ENCODE measurements at regions not wholly inside any gene's neighbourhood (a gene's known extent, or its start where the extent isn't known, plus 50 kb on each side); places are given as distances from the start of the nearest gene placed in this dataset.

- TF ChIP-seq POLR2AphosphoS5 (IDR thresholded peaks at IDR 0.05): no peak
- no peak for TF ChIP-seq CTCF (IDR thresholded peaks at IDR 0.05)
- no peak for TF ChIP-seq POLR2A (IDR thresholded peaks at IDR 0.05; ENCODE audit: low read depth)
- TF ChIP-seq EP300 (IDR thresholded peaks at IDR 0.05): no peak
Measured at GRCh38 chr11:93073508-93074280, 104.2 kb downstream of the MTNR1B start.

Data from esophagus muscularis mucosa (tissue), 4 donors.